Glutamatergic neuron (in vitro differentiated cells): ENCODE measurements at regions not wholly inside any gene's neighbourhood (a gene's known extent, or its start where the extent isn't known, plus 50 kb on each side); places are given as distances from the start of the nearest gene placed in this dataset.

ENCODE experiments used
- DNase-seq: peaks from one replicate; pipeline ENCODE4 v3.0.0; 2022
- H3K27ac Mint-ChIP-seq: one replicate; pipeline ENCODE4 v1.8.0; 2020; ENCODE audit warnings: mild to moderate bottlenecking, mixed read lengths, inconsistent platforms; ENCODE audit not compliant: unreplicated experiment
- H3K27me3 Mint-ChIP-seq: one replicate; pipeline ENCODE4 v1.8.0; 2020; ENCODE audit warnings: mild to moderate bottlenecking, moderate library complexity, mixed read lengths, inconsistent platforms; ENCODE audit not compliant: unreplicated experiment
- H3K36me3 Mint-ChIP-seq: one replicate; pipeline ENCODE4 v1.8.0; 2020; ENCODE audit warnings: mild to moderate bottlenecking, mixed read lengths, inconsistent platforms; ENCODE audit not compliant: unreplicated experiment
- H3K4me1 Mint-ChIP-seq: one replicate; pipeline ENCODE4 v1.8.0; 2020; ENCODE audit warnings: mild to moderate bottlenecking, low read depth, mixed read lengths, inconsistent platforms; ENCODE audit not compliant: unreplicated experiment
- H3K4me3 Mint-ChIP-seq: one replicate; pipeline ENCODE4 v1.8.0; 2020; ENCODE audit warnings: mild to moderate bottlenecking, mixed read lengths, inconsistent platforms; ENCODE audit not compliant: unreplicated experiment
- H3K9me3 Mint-ChIP-seq: one replicate; pipeline ENCODE4 v1.8.0; 2020; ENCODE audit warnings: mild to moderate bottlenecking, moderate library complexity, mixed read lengths, inconsistent platforms; ENCODE audit not compliant: unreplicated experiment
- TF ChIP-seq, protein P1 (sequence below): fragments of 200-600 bp; sonication (generic); IDR thresholded peaks from one replicate; pipeline ENCODE4 v1.5.0; 2021; ENCODE audit not compliant: partially characterized antibody, unreplicated experiment

DNA sequence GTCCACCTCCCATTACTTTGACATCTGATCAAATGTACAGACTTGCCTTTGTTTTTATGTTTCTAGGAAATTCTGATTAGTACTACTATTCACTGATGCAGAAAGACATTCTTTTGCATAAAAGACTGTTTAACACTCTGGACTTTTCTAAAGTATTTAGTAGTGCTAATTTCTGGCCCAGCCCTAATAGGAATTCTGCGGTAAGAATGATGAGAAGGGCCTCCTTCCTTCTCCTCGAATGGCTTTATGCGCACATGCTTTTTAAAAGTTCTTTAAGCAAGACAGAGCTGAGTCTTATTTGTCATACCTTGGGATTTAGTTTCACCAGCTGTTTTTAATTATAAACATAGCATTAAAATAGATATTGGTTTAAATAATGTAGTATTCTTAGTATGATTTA lies 192.3 kb upstream of the RBMS3 start:
- TF ChIP-seq, protein P1, sequence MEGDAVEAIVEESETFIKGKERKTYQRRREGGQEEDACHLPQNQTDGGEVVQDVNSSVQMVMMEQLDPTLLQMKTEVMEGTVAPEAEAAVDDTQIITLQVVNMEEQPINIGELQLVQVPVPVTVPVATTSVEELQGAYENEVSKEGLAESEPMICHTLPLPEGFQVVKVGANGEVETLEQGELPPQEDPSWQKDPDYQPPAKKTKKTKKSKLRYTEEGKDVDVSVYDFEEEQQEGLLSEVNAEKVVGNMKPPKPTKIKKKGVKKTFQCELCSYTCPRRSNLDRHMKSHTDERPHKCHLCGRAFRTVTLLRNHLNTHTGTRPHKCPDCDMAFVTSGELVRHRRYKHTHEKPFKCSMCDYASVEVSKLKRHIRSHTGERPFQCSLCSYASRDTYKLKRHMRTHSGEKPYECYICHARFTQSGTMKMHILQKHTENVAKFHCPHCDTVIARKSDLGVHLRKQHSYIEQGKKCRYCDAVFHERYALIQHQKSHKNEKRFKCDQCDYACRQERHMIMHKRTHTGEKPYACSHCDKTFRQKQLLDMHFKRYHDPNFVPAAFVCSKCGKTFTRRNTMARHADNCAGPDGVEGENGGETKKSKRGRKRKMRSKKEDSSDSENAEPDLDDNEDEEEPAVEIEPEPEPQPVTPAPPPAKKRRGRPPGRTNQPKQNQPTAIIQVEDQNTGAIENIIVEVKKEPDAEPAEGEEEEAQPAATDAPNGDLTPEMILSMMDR = no peak
- Mint-ChIP-seq H3K27me3 (no peaks in the 10 kb centered on the region), H3K36me3 (no peaks in the 10 kb centered on the region), H3K4me3 (no peak overlapping the region), H3K4me1 (no peaks in the 10 kb centered on the region), H3K9me3 (no peaks in the 10 kb centered on the region), H3K27ac (no peak overlapping the region)
- no peak for DNase-seq

DNA sequence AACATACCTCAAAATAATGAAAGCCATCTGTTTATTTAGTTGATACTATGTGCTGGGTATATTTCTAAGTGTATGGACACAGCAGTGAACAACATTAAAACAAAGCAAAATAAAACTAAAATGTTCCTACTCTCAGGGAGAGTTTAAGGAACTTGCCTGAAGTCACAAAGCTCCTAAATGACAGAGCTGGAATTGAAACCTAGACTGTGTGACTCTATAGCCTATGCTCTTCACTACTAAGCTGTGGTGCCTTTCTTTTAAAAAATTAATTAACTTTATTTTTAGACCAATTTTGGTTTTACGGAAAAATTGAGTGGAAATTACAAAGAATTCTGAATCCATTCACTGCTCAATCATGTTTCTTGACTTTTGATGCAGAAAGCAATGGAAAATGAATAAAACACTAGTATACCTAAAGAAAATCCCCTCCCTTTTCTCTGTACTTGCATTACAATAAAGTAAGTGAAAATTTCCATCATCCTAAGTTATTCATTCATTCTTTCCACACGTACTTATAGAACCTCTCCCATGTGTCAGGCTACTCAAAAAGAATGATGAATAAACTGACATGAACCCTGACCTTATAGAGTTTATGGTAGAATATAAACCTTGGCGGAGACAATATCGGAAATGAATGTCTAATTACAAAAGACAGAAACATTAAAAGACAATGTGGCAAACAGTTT lies 189.8 kb upstream of the RBMS3 start:
- Mint-ChIP-seq H3K9me3 (no peaks in the 10 kb centered on the region), H3K27ac (no peak overlapping the region), H3K36me3 (no peaks in the 10 kb centered on the region), H3K4me3 (no peak overlapping the region), H3K27me3 (no peaks in the 10 kb centered on the region), H3K4me1 (no peaks in the 10 kb centered on the region)
- TF ChIP-seq, protein P1 = no peak
- DNase-seq = no peak

DNA sequence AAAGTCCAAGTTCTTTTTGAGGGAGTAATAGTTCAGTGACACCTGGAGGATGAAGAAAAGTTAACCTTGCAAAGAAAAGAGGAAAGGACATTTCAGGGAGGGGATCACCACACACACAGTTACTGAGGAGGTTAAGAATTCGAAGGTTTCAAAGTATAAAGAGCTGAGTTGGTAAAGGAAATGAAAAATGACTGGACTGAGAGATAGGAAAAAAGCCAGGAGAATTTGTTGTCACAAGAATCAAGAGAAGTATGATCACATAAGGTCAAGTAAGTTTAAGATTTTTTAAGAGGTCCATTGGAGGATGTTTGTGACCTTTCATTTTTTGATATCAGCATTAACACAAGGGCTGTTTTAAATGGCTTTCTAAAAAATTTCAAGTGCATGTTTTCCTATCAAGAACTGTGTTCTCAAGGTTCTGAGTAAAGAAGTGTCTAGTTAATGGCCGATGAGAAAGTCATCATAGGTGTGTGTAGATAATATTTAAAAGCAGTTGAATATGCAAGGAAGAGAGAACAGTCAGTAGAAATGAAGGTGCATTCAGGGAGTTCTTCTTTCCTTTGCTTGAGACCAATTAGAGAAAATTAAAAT lies 189.2 kb upstream of the RBMS3 start:
- TF ChIP-seq, protein P1 = no peak
- H3K4me1 Mint-ChIP-seq = no peaks in the 10 kb centered on the region
- H3K4me3 Mint-ChIP-seq = no peak overlapping the region
- H3K27me3 Mint-ChIP-seq = no peaks in the 10 kb centered on the region
- H3K36me3 Mint-ChIP-seq = no peaks in the 10 kb centered on the region
- no peak overlapping the region for H3K27ac Mint-ChIP-seq
- DNase-seq = no peak
- no peaks in the 10 kb centered on the region for H3K9me3 Mint-ChIP-seq

DNA sequence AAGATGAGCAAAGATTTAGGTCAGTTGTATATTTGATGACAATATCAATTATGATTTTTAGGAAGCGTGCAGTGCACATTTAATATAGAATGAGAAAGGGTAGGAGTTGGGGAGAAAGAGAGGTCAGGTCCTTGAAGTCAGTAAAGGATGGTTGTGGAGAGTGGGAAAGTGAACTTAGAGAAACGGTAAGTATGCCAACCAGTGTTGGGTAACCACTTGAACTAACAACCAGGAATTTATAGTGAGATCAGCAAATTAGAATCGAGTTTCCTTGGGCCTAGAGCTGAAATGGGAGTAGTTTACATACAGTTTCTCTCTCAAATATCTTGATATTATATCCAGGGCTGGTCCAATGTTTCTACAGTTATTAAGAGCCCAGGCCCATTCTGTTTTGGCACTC lies 188.5 kb upstream of the RBMS3 start:
- Mint-ChIP-seq H3K36me3 (peaks cover 2% of the 10 kb centered on the region), H3K4me3 (no peak overlapping the region), H3K9me3 (no peaks in the 10 kb centered on the region), H3K4me1 (no peaks in the 10 kb centered on the region), H3K27me3 (no peaks in the 10 kb centered on the region), H3K27ac (no peak overlapping the region)
- TF ChIP-seq, protein P1 = no peak
- DNase-seq = no peak

DNA sequence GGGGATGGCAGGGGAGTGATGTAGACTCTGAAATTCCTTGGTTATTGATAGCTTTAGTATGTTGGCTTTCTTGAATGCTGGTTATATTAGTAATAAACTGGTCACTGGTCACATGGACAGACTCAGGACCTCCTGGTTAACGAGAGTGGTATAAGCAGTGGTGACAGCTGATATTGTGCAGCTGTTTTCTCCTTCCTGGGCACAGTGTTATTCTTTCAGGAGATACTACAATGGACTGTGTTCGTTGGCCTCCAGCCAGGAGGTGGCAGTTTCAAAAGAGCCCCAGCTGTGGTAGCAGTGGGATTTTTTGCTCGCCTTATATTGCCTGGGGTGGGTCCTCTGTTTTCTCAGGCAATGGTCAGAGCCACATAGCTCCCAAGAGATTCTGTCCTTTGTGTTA lies 181.6 kb upstream of the RBMS3 start:
- TF ChIP-seq, protein P1 = no peak
- Mint-ChIP-seq H3K36me3 (peaks cover 7% of the 10 kb centered on the region), H3K27me3 (no peaks in the 10 kb centered on the region), H3K4me3 (no peak overlapping the region), H3K27ac (no peak overlapping the region), H3K9me3 (no peaks in the 10 kb centered on the region), H3K4me1 (peaks cover 5% of the 10 kb centered on the region)
- no peak for DNase-seq
